Thyroid gland (tissue), 4 donors: ENCODE measurements at regions not wholly inside any gene's neighbourhood (a gene's known extent, or its start where the extent isn't known, plus 50 kb on each side); places are given as distances from the start of the nearest gene placed in this dataset.

Experiments
- CTCF ChIP-seq, 6 experiments: fragments of 200-600 bp in 3 of 6; fragments of 450-650 bp in 3 of 6; sonication (generic) in 3 of 6; IDR thresholded peaks; one replicate each; pipeline ENCODE4 v1.5.1; 2016 to 2019; ENCODE audit warnings: antibody characterized with exemption in 6 of 6, mild to moderate bottlenecking in 2 of 6, inconsistent platforms in 1 of 6, moderate library complexity in 1 of 6
- POLR2A ChIP-seq, 2 donors: fragments of 450-650 bp; IDR thresholded peaks; one replicate each; pipeline ENCODE4 v1.6.1; 2017; ENCODE audit warnings: antibody characterized with exemption in 2 of 2, mild to moderate bottlenecking in 2 of 2, moderate library complexity in 1 of 2

- TF ChIP-seq POLR2A (IDR thresholded peaks at IDR 0.05) (no peak), CTCF (IDR thresholded peaks at IDR 0.05) (no peak)
Measured at GRCh38 chr20:50242548-50242862, 51.9 kb downstream of the CEBPB start.
